GM23248 (cell line): ENCODE measurements at regions not wholly inside any gene's neighbourhood (a gene's known extent, or its start where the extent isn't known, plus 50 kb on each side); places are given as distances from the start of the nearest gene placed in this dataset.

Source experiments
- EZH2 ChIP-seq: fragments of 200-600 bp; sonication (generic); IDR thresholded peaks from 2 replicates; pipeline ENCODE4 v1.6.1; 2018; ENCODE audit warnings: antibody characterized with exemption, mild to moderate bottlenecking; ENCODE audit not compliant: insufficient read depth, poor library complexity, severe bottlenecking
- EZH2phosphoT487 ChIP-seq: fragments of 200-600 bp; sonication (generic); IDR thresholded peaks from 2 replicates; pipeline ENCODE4 v1.6.1; 2018; ENCODE audit warnings: antibody characterized with exemption, moderate library complexity, mild to moderate bottlenecking, low read depth; ENCODE audit not compliant: insufficient read depth

DNA sequence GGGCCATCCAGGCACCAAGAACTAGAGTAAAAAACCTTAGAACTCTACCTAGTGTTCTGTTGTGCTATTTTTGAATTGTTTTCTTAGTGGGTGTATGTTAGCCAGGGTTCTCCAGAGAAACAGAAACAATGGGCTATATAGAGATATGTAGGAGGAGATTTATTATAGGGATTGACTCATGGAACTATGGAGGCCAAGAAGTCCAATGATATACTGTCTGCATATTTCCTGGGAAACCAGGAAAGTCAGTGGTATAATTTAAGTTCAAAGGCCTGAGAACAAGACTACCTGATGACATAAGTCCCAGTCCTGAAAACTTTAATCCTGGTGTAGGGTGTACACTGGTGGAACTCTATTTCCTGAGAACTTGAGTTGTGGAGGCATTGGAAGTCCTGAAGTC lies 108.7 kb upstream of the ACVR1 start:
- TF ChIP-seq EZH2 = no peak
- no peak for TF ChIP-seq EZH2phosphoT487
